ENCODE measurements at regions not wholly inside any gene's neighbourhood (a gene's known extent, or its start where the extent isn't known, plus 50 kb on each side); places are given as distances from the start of the nearest gene placed in this dataset.

DNA sequence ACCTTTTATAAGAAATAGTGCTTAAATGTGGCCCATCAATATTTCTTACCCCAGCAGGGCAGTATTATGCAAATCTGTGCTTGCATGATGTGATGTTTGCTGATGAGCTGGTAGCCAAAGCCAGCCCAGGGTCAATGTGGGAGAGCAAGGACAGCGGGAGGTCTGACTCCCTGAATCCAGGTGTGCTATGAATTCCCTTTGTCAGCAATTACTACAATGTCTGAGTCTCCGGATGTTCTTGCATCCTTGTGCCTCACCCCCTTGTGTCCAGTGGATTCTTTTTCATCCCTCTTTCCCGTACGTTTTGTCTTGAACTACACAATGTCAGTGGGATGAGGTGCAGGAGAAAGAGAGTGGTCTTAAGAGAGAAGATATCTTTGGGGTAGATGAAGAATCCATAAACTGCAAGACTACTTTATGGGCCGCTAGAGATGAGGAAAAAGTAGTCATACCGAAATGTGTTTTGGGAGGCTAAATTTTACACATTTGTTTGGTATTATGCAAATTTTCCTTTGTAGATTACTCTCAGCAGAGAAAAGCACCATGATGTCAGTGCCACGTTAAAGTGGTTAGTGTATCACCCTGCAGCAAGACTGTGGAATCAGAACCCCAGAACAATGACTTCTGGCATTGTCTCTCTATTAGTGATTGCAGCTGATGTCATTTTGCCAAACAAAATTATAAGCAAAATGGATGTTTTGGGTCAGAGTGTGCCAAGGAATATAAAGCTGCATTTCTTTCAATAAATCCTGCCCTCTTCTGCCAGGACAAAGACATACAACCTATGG, 53.5 kb upstream of the TSHZ3 start:
- DNase-seq (ENCODE audit: extremely low read depth, low read depth) = no peak

- DNase-seq (ENCODE audit: extremely low read depth, low read depth) = no peak
Measured at GRCh38 chr19:31406106-31406505, 56.9 kb upstream of the TSHZ3 start.

GRCh38 chr19:31408460-31409124, 59.4 kb upstream of the TSHZ3 start:
- DNase-seq (ENCODE audit: extremely low read depth, low read depth) = no peak

DNA sequence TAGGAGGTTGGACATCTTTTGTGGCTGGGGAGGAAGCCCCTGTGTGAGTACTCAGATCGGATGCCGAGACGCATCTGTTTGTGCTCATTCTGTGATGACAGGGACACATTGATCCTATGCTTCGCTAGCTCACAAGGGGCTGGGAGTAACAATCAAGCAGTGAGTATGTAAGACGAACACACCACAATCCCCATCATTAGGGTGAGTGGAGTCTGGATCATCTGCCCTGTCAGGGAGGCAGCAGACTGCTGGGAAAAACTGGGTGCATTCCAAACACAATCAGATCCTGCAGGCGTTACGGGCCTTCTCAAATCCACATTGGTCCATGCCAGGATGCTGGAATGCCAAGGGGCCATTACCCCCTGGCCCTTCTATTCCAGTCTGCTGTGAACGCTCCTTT, 64.1 kb upstream of the TSHZ3 start:
- no peak for DNase-seq (ENCODE audit: extremely low read depth, low read depth)

DNA sequence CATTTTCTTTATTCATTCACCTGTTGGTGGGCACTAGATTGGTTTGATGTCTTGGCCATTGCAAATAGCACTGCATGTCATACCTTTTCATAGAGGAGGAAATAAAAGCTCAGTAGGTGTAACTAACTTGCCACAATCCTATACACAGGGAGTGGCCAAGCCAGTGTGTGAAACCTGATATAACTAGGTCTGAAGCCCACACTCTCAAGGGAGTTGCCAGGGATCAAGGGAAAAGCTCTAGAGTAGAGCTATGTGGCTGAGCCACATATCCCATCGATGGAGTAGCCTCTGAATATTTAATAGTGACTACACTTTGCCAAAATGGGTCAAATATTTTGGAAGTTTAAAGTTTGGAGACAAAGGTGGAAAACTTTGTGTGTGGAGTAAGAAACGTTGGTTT, 66.1 kb upstream of the TSHZ3 start:
- no peak for DNase-seq (ENCODE audit: extremely low read depth, low read depth)

DNA sequence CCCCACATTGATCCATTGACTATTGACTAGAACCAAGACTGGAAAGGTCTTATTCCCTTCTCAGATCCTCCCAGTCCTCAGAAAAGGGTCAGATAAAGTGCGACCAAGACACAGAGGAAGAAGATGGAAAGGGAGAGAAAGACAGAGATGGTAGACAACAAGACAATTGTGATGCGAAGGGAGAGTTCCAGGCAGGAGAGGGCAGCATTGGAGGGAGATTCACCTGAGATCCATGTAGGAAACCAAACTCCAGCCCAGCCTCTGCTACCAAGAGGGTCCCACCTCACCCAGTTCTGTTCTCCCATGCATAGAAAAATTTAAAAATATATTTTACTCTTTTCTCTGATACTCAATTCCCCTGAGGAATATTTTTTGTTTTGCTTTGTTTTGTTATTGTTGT, 67.3 kb upstream of the TSHZ3 start:
- no peak for DNase-seq (ENCODE audit: extremely low read depth, low read depth)

DNA sequence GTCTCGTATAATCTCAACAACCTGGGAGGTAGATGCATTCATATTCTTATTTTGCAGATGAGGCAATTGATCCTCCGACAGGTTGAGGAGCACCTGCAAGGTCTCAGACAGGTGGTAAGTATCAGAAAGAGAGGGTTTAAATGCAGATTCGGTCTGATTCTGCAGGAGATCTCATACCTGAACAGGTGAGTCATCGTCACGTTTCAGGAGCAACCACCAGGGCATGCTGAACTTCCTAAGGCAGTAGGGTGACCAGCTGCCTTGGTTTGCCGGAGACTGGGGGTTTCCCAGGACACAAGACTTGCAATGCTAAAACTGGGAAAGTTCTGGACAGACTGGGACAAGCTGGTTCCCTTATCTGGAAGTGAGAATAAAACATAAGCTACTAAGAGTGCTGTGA, 68.8 kb upstream of the TSHZ3 start:
- DNase-seq (ENCODE audit: extremely low read depth, low read depth) = no peak

DNA sequence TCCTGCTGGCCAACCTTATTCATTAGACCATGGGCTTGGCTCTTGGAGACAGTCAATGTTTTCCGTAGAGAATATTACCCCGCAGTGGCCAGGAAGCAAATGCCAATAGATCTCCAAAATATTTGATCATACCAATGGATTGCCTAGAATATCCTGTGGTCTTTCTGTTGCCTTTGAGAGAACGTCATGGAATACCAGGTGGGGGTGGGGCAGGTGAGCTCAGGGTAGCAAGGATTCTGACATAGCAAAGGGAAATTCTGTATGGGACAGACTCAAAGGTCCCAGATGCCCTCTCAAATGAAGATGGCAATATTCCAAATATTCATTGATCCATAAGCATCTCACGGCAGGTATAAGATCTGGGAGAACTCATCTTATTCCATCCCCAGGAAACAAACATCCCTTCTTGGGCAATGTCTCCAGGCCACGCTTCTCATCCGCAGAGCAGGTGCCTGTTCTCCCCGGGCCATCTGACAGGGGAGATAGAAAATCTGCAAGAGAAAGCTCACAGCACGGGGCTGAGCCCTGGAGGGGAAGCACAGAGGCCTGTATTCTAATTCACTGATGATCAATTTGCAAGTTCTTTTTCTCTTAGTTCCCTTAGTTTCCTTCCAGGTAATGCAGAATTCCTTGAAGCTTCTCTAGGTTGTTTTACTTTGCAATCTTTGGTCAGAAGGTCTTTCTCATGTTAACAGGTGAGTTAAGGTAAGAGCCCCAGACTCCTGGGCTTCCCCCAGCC, 69.6 kb upstream of the TSHZ3 start:
- DNase-seq (ENCODE audit: extremely low read depth, low read depth) = no peak

DNA sequence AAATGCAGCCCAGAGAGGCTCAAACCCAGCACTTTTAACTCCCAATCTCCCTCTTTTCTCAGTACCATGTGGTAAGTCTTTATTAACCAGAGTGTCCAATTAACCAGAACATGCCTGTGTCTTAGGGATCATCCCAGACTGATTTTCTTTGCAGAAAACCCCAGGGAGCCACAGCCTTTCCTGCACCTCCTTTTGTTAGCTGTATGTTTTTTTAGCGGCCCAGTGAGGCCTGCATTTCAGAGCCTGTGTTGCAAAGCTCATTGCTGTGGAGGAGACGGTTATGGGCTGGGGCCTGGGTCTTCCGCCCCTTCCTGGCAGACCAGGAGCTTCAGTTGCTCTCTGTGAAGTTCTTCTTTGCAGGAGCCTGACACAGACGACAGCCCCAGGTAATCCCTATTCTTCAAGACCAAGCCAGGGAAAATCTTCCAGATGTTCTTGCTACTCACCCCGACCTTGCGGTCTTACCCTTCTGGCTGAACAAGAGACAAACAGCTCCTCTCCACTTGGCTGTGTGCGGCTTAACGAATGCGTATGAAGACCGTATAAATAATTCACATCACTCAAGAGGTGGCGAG, 70.7 kb upstream of the TSHZ3 start:
- DNase-seq (ENCODE audit: extremely low read depth, low read depth) = no peak

DNA sequence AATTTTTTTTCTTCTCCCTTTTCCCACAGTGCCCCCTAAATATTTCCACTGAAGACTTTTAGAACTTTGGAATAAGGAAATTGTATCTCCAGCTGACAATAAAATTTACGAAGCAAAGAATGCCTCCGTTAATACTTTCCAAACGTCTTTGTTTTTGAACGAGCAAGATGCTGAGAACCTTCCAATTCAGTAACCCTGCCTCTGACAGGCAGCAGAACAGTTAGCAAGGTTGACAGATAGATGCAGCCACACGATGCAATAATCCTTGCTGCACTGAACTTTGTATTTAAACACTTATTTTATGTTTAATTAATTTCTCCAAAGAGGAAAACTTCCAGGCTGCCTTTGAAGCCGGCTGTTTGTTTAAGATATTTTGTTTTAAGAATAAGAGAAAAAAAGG, 71.8 kb upstream of the TSHZ3 start:
- DNase-seq (ENCODE audit: extremely low read depth, low read depth) = no peak

DNA sequence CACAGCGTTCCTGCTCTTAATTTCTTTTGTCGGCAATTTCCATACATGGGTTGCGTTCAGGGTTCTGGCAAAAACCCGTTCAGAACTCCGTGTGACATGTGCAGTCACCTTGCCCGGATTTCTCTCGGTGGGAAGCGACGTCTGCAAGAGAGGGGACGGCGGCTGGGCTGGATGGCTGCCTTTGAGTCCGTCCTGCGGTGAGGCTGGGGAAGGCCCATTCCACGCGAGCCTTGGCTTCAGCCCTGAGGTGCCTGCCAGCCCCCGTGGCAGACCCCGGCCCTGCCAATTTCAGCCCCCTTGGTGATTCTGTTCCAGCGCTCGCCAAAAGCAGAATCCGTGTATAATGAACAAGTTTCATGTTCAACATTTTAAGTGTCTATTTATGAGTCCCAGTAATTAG, 72.6 kb upstream of the TSHZ3 start:
- no peak for DNase-seq (ENCODE audit: extremely low read depth, low read depth)

DNA sequence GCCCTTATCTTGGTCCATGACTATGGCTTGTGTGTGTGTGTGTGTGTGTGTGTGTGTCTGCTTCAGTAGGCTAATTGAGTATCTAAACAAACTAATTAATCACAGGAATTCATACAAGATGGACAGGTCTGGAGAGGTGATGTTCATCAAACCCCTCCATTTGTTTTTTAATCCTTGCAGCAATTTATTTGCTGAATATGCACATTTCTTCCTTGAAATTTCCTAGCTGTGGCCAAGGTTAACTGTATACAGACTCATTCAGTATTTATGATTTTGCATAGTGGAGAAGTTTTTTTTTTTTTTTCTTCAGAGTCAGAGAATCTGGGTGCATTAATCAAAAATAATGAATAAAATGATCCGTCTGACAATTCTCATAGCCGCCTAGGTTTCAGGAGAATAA, 74.7 kb upstream of the TSHZ3 start:
- DNase-seq (ENCODE audit: extremely low read depth, low read depth) = no peak

DNA sequence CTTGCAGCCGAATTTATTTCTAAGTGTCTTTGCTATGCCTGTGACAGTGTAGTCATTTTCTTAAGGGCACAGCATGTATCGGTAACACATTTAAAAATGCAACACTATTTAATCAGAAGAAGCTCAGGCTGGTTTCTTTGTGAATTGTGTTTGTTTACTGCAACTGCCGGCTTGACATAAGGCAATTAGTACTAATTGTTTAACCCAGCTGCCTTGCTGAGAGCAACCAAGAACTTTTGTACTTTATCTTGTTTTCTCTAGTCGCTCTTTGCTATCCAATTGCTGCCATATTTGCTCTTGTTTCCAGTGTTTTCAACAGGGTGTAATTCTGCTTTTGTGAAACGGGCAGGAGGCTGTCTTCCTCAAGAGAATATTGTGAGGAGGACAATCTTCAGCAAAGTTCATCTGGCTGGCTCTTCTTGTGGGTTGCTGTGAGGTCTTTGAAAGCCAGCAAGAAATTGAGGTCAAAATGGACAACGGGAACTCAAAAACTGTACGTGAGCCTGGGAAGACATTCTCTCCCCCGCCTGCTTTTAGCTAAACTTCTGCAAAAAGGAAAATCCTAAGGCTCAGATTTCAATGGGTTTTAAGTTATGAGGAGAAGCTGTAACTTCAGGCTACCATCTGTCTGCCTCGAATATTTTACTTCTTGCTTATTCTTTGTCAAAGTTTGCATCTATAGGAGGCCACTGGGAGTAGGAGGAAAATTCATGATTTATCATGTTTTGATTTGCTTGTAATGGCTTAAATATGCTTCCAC, 75.8 kb upstream of the TSHZ3 start:
- no peak for DNase-seq (ENCODE audit: extremely low read depth, low read depth)

- DNase-seq (ENCODE audit: extremely low read depth, low read depth) = no peak
Measured at GRCh38 chr19:31427857-31428256, 78.6 kb upstream of the TSHZ3 start.

DNA sequence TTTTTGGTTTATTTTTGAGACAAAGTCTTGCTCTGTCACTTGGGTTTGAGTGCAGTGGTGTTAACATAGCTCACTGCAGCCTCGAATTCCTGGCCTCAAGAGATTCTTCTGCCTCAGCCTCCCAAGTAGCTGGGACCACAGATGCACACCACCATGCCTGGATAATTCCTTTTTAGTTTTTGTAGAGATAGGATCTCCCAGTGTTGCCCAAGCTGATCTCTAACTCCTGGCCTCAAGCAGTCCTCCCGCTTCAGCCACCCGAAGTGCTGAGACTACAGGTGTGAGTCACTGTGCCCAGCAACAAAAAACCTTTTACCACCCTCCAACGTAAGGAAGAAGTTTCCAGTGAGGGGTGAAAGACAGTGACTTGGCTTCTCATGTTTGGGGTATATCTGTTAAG, 81.1 kb upstream of the TSHZ3 start:
- no peak for DNase-seq (ENCODE audit: extremely low read depth, low read depth)

DNA sequence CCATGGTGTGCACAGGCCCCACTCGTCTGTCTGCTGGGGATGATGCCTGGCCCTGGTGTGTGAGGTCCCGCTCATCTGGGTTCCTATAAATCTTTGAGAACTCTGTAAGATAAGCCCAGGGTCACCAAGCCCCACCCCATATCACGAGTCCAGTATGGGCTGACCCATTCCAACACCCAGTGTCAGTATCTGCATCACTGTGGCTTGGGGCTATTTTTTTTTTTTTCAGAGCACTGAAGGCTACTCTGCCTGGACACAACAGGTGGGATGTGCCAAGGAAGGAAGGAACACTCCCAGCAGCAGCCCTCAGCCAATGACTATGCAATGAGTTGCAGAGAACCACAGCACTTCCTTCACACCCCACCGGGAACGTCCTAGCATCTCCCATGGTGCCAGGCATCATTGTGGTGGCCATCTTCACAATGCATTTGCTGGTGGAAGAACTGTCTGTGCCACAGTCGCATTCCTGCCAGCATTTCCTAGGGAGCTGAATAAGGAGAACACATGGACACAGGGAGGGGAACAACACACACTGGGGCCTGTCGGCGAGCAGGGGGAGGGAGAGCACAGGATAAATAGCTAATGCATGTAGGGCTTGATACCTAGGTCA, 83.1 kb upstream of the TSHZ3 start:
- DNase-seq (ENCODE audit: extremely low read depth, low read depth) = no peak

- no peak for DNase-seq (ENCODE audit: extremely low read depth, low read depth)
Measured at GRCh38 chr19:31436121-31436776, 87.0 kb upstream of the TSHZ3 start.

- DNase-seq (ENCODE audit: extremely low read depth, low read depth) = no peak
Measured at GRCh38 chr19:31438401-31439269, 89.4 kb upstream of the TSHZ3 start.

- no peak for DNase-seq (ENCODE audit: extremely low read depth, low read depth)
Measured at GRCh38 chr19:31439270-31439573, 90.0 kb upstream of the TSHZ3 start.
